Testis (tissue), 2 donors: ENCODE measurements at regions not wholly inside any gene's neighbourhood (a gene's known extent, or its start where the extent isn't known, plus 50 kb on each side); places are given as distances from the start of the nearest gene placed in this dataset.
"Not testable (repeated sequence)": the region's sequence is repeated elsewhere in the genome, so short reads cannot be mapped to it uniquely, and the experiment has no call there.

Experiments used
- DNase-seq: peaks from one replicate; pipeline ENCODE4 v3.0.0-alpha.2; 2019
- H3K27ac ChIP-seq, 2 donors: fragments of 200-600 bp; sonication (generic); one replicate each; pipeline ENCODE4 v1.5.1; 2019
- H3K27me3 ChIP-seq: fragments of 200-600 bp; sonication (generic); one replicate; pipeline ENCODE4 v1.5.1; 2019
- H3K36me3 ChIP-seq: fragments of 200-600 bp; sonication (generic); one replicate; pipeline ENCODE4 v1.5.1; 2017; ENCODE audit warnings: low read depth; ENCODE audit errors: missing control alignments
- H3K4me1 ChIP-seq: fragments of 200-600 bp; sonication (generic); one replicate; pipeline ENCODE4 v1.5.1; 2019
- H3K4me3 ChIP-seq, 2 donors: fragments of 200-600 bp; sonication (generic); one replicate each; pipeline ENCODE4 v1.5.1; 2017 to 2019
- H3K9me3 ChIP-seq: fragments of 200-600 bp; sonication (generic); one replicate; pipeline ENCODE4 v1.5.1; 2017
- CTCF ChIP-seq, 3 experiments: fragments of 450-650 bp in 2 of 3; fragments of 200-600 bp in 1 of 3; sonication (generic) in 1 of 3; IDR thresholded peaks; one replicate each; pipeline ENCODE4 v1.5.1; 2016 to 2019; ENCODE audit warnings: antibody characterized with exemption in 3 of 3, mild to moderate bottlenecking in 2 of 3, moderate library complexity in 1 of 3
- POLR2A ChIP-seq: fragments of 450-650 bp; IDR thresholded peaks from one replicate; pipeline ENCODE4 v1.6.1; 2017; ENCODE audit warnings: antibody characterized with exemption, mild to moderate bottlenecking, moderate library complexity
- WGBS, 2 donors: methylation state at CpG; one replicate each; pipeline ENCODE4 v1.1.5; 2018; 5-methylcytosine and 5-hydroxymethylcytosine counted together
- intact Hi-C: fragments of 100-400 bp; cut with DNase I; formaldehyde crosslinking; loops from one replicate; pipeline ENCODE4 v1.15.1; 2023; ENCODE audit warnings: low total_unique reads

DNA sequence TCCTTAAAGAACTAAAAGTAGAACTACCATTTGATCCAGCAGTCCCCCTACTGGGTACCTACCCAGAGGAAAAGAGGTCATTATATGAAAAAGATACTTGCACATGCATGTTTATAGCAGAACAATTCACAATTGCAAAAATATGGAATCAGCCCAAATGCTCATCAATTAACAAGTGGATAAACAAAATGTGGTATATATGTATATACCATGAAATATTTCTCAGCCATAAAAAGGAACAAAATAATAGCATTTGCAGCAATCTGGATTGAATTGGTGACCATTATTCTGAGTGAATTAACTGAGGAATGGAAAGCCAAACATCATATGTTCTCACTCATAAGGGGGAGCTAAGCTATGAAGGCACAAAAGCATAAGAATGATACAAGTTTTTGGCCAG lies 64.7 kb upstream of the KRAS start:
- TF ChIP-seq CTCF (IDR thresholded peaks at IDR 0.05) (no peak), POLR2A (no peak)
- intact Hi-C loops = no loop called here
- H3K36me3 ChIP-seq = no peaks in the 10 kb centered on the region
- DNase-seq = no peak
- no peaks in the 10 kb centered on the region for H3K4me1 ChIP-seq
- no peaks in the 10 kb centered on the region for H3K27me3 ChIP-seq
- no peak overlapping the region for H3K27ac ChIP-seq
- H3K9me3 ChIP-seq = no peaks in the 10 kb centered on the region
- no peak overlapping the region for H3K4me3 ChIP-seq

DNA sequence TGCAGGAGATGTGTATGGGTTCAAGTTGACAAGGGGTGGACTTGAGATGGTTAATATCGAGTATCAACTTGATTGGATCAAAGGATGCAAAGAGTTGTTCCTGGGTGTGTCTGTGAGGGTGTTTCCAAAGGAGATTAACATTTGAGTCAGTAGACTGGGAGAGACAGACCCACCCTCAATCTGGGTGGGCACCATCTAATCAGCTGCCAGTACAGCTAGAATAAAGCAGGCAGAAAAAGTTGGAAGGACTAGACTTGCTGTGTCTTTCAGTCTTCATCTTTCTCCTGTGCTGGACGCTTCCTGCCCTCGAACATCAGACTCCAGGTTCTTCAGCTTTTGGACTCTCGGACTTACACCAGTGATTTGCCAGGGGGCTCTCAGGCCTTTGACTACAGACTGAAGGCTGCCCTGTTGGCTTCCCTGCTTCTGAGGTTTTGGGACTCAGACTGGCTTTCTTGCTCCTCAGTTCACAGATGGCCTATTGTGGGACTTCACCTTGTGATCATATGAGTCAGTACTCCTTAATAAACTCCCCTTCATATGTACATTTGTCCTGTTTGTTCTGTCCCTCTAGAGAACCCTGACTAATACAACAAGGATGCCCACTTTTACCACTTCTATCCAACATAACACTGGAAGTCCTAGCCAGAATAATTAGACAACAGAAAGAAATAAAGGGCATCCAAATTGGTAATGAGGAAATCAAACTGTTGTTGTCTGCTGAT lies 62.7 kb upstream of the KRAS start:
- H3K36me3 ChIP-seq, H3K4me3 ChIP-seq, H3K27ac ChIP-seq, H3K27me3 ChIP-seq, H3K9me3 ChIP-seq, DNase-seq, intact Hi-C loops, H3K4me1 ChIP-seq: not testable (repeated sequence)
- 81 to 94% methylated on average over 4 of the region's 4 CpGs for WGBS, 2 donors

- TF ChIP-seq CTCF (IDR thresholded peaks at IDR 0.05) = no peak
- Histone ChIP-seq H3K27ac (no peak overlapping the region), H3K36me3 (no peaks in the 10 kb centered on the region), H3K27me3 (no peaks in the 10 kb centered on the region), H3K9me3 (no peaks in the 10 kb centered on the region), H3K4me1 (no peaks in the 10 kb centered on the region), H3K4me3 (no peak overlapping the region)
- 68 to 100% methylated on average over 3 of the region's 3 CpGs for WGBS, 2 donors
- no peak for DNase-seq
- intact Hi-C loops = no loop called here
Measured at GRCh38 chr12:25311506-25311905, 60.8 kb upstream of the KRAS start.

DNA sequence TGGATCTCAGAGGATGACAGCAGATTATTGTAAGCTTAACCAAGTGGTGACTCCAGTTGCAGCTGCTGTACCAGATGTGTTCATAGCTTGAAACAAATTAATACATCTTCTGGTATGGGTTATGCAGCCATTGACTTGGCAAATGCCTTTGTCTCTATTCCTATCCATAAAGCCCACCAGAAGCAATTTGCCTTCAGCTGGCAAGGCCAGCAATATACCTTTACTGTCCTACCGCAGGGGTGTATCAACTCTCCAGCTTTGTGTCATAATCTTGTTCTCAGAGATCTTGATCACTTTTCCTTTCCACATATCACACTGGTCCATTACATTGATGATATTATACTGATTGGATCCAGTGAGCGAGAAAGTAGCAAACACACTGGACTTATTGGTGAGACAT lies 59.3 kb upstream of the KRAS start:
- H3K4me3 ChIP-seq, H3K36me3 ChIP-seq: not testable (repeated sequence)
- WGBS, 2 donors = 100% methylated on average over 2 of the region's 2 CpGs

GRCh38 chr12:25308756-25309155 lies 58.0 kb upstream of the KRAS start:
- H3K36me3 ChIP-seq = no peaks in the 10 kb centered on the region
- H3K4me1 ChIP-seq = no peaks in the 10 kb centered on the region
- no peak overlapping the region for H3K27ac ChIP-seq
- H3K27me3 ChIP-seq = no peaks in the 10 kb centered on the region
- intact Hi-C loops = no loop called here
- no peaks in the 10 kb centered on the region for H3K9me3 ChIP-seq
- no peak for DNase-seq
- no peak overlapping the region for H3K4me3 ChIP-seq
- WGBS, 2 donors = 91 to 93% methylated on average over 1 of the region's 1 CpG
- TF ChIP-seq CTCF (IDR thresholded peaks at IDR 0.05) (no peak), POLR2A (no peak)

More for the DNA sequence above, 59.3 kb upstream of the KRAS start:
- intact Hi-C loops, H3K27me3 ChIP-seq, H3K4me1 ChIP-seq, H3K27ac ChIP-seq, DNase-seq, H3K9me3 ChIP-seq: not testable (repeated sequence)

- no peak for DNase-seq
- H3K36me3 ChIP-seq = no peaks in the 10 kb centered on the region
- 42 to 79% methylated on average over 1 of the region's 1 CpG for WGBS, 2 donors
- TF ChIP-seq CTCF (IDR thresholded peaks at IDR 0.05) (no peak), POLR2A (no peak)
- H3K9me3 ChIP-seq = no peaks in the 10 kb centered on the region
- no peaks in the 10 kb centered on the region for H3K27me3 ChIP-seq
- intact Hi-C loops = no loop called here
- H3K4me3 ChIP-seq = no peak overlapping the region
- no peak overlapping the region for H3K27ac ChIP-seq
- H3K4me1 ChIP-seq = no peaks in the 10 kb centered on the region
Measured at GRCh38 chr12:25307818-25308217, 57.1 kb upstream of the KRAS start.
